ENCODE measurements at regions not wholly inside any gene's neighbourhood (a gene's known extent, or its start where the extent isn't known, plus 50 kb on each side); places are given as distances from the start of the nearest gene placed in this dataset.

GRCh38 chr12:124445826-124446225 lies 121.6 kb downstream of the NCOR2 start:
- peak overlapping the region in 1 of 3 donors; percentile 28 for H3K27ac Mint-ChIP-seq
- H3K27me3 Mint-ChIP-seq: no peaks in the 10 kb centered on the region
- H3K9me3 Mint-ChIP-seq: no peaks in the 10 kb centered on the region
- no peaks in the 10 kb centered on the region for H3K36me3 Mint-ChIP-seq
- no peak overlapping the region for H3K4me3 Mint-ChIP-seq
- peaks cover 4 to 20% (median 8%) of the 10 kb centered on the region in 3 donors for H3K4me1 Mint-ChIP-seq

- no peaks in the 10 kb centered on the region for H3K9me3 Mint-ChIP-seq
- no peaks in the 10 kb centered on the region for H3K36me3 Mint-ChIP-seq
- no peak overlapping the region for H3K27ac Mint-ChIP-seq
- H3K27me3 Mint-ChIP-seq: no peaks in the 10 kb centered on the region
- no peak overlapping the region for H3K4me3 Mint-ChIP-seq
- peaks cover 4 to 20% (median 8%) of the 10 kb centered on the region in 3 donors for H3K4me1 Mint-ChIP-seq
Measured at GRCh38 chr12:124445121-124445718, 122.2 kb downstream of the NCOR2 start.

- H3K27me3 Mint-ChIP-seq: no peaks in the 10 kb centered on the region
- peak overlapping the region in 2 of 3 donors; percentile 13 to 91 for H3K27ac Mint-ChIP-seq
- no peaks in the 10 kb centered on the region for H3K9me3 Mint-ChIP-seq
- H3K4me1 Mint-ChIP-seq: peaks cover 4 to 19% (median 8%) of the 10 kb centered on the region in 3 donors
- H3K4me3 Mint-ChIP-seq: no peak overlapping the region
- H3K36me3 Mint-ChIP-seq: no peaks in the 10 kb centered on the region
Measured at GRCh38 chr12:124443931-124444712, 123.3 kb downstream of the NCOR2 start.

GRCh38 chr12:124442772-124443445 lies 124.5 kb downstream of the NCOR2 start:
- no peaks in the 10 kb centered on the region for H3K9me3 Mint-ChIP-seq
- H3K4me3 Mint-ChIP-seq: peak overlapping the region in 1 of 4 donors; percentile 17
- H3K27me3 Mint-ChIP-seq: no peaks in the 10 kb centered on the region
- no peak overlapping the region for H3K27ac Mint-ChIP-seq
- no peaks in the 10 kb centered on the region for H3K36me3 Mint-ChIP-seq
- H3K4me1 Mint-ChIP-seq: peaks cover 4 to 13% (median 6%) of the 10 kb centered on the region in 3 donors

GRCh38 chr12:124442281-124442680 lies 125.1 kb downstream of the NCOR2 start:
- H3K9me3 Mint-ChIP-seq: no peaks in the 10 kb centered on the region
- H3K36me3 Mint-ChIP-seq: no peaks in the 10 kb centered on the region
- H3K4me3 Mint-ChIP-seq: no peak overlapping the region
- peak overlapping the region in 1 of 3 donors; percentile 23 for H3K27ac Mint-ChIP-seq
- H3K4me1 Mint-ChIP-seq: peaks cover 4 to 13% (median 5%) of the 10 kb centered on the region in 3 donors
- no peaks in the 10 kb centered on the region for H3K27me3 Mint-ChIP-seq

- peaks cover 5 to 13% (median 6%) of the 10 kb centered on the region in 3 donors for H3K4me1 Mint-ChIP-seq
- no peak overlapping the region for H3K27ac Mint-ChIP-seq
- no peak overlapping the region for H3K4me3 Mint-ChIP-seq
- H3K36me3 Mint-ChIP-seq: no peaks in the 10 kb centered on the region
- no peaks in the 10 kb centered on the region for H3K9me3 Mint-ChIP-seq
- H3K27me3 Mint-ChIP-seq: no peaks in the 10 kb centered on the region
Measured at GRCh38 chr12:124441443-124442194, 125.8 kb downstream of the NCOR2 start.

- H3K4me1 Mint-ChIP-seq: peaks cover 5 to 13% (median 6%) of the 10 kb centered on the region in 3 donors
- no peaks in the 10 kb centered on the region for H3K36me3 Mint-ChIP-seq
- peak overlapping the region in 1 of 4 donors; percentile 12 for H3K4me3 Mint-ChIP-seq
- no peaks in the 10 kb centered on the region for H3K9me3 Mint-ChIP-seq
- no peaks in the 10 kb centered on the region for H3K27me3 Mint-ChIP-seq
- no peak overlapping the region for H3K27ac Mint-ChIP-seq
Measured at GRCh38 chr12:124440841-124441381, 126.5 kb downstream of the NCOR2 start.

GRCh38 chr12:124440031-124440626 lies 127.3 kb downstream of the NCOR2 start:
- Mint-ChIP-seq H3K36me3 (no peaks in the 10 kb centered on the region), H3K4me3 (no peak overlapping the region), H3K27me3 (no peaks in the 10 kb centered on the region), H3K4me1 (peaks cover 6 to 13% (median 7%) of the 10 kb centered on the region in 3 donors), H3K27ac (no peak overlapping the region), H3K9me3 (no peaks in the 10 kb centered on the region)

GRCh38 chr12:124438437-124439056 lies 128.9 kb downstream of the NCOR2 start:
- Mint-ChIP-seq H3K27me3 (no peaks in the 10 kb centered on the region), H3K9me3 (no peaks in the 10 kb centered on the region), H3K36me3 (peaks cover 1% of the 10 kb centered on the region), H3K27ac (no peak overlapping the region), H3K4me3 (no peak overlapping the region), H3K4me1 (peaks cover 6 to 8% (median 7%) of the 10 kb centered on the region in 3 donors)

- Mint-ChIP-seq H3K4me1 (peaks cover 6 to 8% (median 7%) of the 10 kb centered on the region in 3 donors), H3K27me3 (no peaks in the 10 kb centered on the region), H3K27ac (peak overlapping the region in 1 of 3 donors; percentile 53), H3K9me3 (no peaks in the 10 kb centered on the region), H3K36me3 (peaks cover 1% of the 10 kb centered on the region), H3K4me3 (no peak overlapping the region)
Measured at GRCh38 chr12:124437617-124438436, 129.6 kb downstream of the NCOR2 start.

GRCh38 chr12:124437121-124437520 lies 130.3 kb downstream of the NCOR2 start:
- peaks cover 6 to 8% (median 7%) of the 10 kb centered on the region in 3 donors for H3K4me1 Mint-ChIP-seq
- H3K36me3 Mint-ChIP-seq: peaks cover 1% of the 10 kb centered on the region
- no peaks in the 10 kb centered on the region for H3K9me3 Mint-ChIP-seq
- no peak overlapping the region for H3K4me3 Mint-ChIP-seq
- H3K27ac Mint-ChIP-seq: no peak overlapping the region
- no peaks in the 10 kb centered on the region for H3K27me3 Mint-ChIP-seq

- Mint-ChIP-seq H3K36me3 (peaks cover 1% of the 10 kb centered on the region), H3K27ac (no peak overlapping the region), H3K27me3 (no peaks in the 10 kb centered on the region), H3K4me1 (peaks cover 3 to 7% (median 4%) of the 10 kb centered on the region in 3 donors), H3K9me3 (no peaks in the 10 kb centered on the region), H3K4me3 (no peak overlapping the region)
Measured at GRCh38 chr12:124436366-124436765, 131.0 kb downstream of the NCOR2 start.

- Mint-ChIP-seq H3K27ac (peak overlapping the region in 1 of 3 donors; percentile 47), H3K4me1 (peaks cover 0 to 6% (median 2%) of the 10 kb centered on the region in 3 donors), H3K36me3 (peaks cover 1% of the 10 kb centered on the region), H3K9me3 (no peaks in the 10 kb centered on the region), H3K4me3 (peak overlapping the region in 1 of 4 donors; percentile 17), H3K27me3 (no peaks in the 10 kb centered on the region)
Measured at GRCh38 chr12:124435806-124436345, 131.5 kb downstream of the NCOR2 start.
